Astrocyte of the cerebellum (primary cell): ENCODE measurements at regions not wholly inside any gene's neighbourhood (a gene's known extent, or its start where the extent isn't known, plus 50 kb on each side); places are given as distances from the start of the nearest gene placed in this dataset.

Source experiments
- DNase-seq: peaks from one replicate; pipeline ENCODE4 v3.0.0-alpha.2; 2011; ENCODE audit warnings: low read depth
- H3K4me3 ChIP-seq: 2 replicates; pipeline ENCODE4 v1.5.1; 2011; ENCODE audit warnings: mild to moderate bottlenecking, low read depth, low read length, moderate library complexity
- CTCF ChIP-seq: IDR thresholded peaks from 2 replicates; pipeline ENCODE4 v1.5.1; 2012; ENCODE audit warnings: low read length, low read depth, moderate library complexity, mild to moderate bottlenecking; ENCODE audit errors: missing control alignments
- in situ Hi-C: cut with HindIII; loops from 2 replicates; pipeline ENCODE4 v1.10.0; 2017; ENCODE audit warnings: low sequenced_read_pairs

DNA sequence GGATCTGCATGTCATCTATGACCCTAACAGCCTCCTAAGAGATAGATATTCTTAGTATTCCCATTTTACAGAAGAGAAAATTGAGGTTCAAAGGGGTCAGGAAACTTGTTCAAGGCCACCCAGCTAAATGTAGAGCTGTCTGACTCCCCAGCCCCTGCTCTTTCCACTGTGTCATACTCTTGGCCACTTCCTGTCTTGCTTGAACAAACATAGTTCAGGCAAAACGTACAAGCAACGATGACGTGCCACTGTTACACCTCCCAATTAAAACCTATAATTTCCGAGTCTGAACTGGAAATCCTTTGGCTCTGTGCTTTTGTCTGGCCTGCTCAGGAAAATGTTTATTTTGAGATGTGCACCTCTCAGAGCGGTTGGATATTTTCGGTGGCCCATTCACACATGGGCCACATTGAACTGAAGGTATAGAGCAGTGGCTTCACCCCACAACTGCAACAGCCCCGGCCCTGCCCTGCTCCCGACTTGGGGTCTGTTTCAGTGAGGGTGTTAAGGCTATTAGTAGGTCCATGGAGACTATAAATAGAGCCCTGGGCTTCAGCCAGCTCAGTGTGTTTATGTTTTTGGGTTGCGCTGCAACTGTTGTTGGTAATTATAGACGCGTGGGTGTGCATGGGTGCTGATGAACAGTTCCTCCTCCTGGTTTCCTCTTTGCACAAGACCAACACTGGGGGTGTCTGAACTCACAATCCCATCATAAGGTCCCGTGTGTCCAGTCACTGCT, 172.3 kb upstream of the ADO start:
- in situ Hi-C loops, result no loop called here
- H3K4me3 ChIP-seq, result no peak overlapping the region
- no peak for TF ChIP-seq CTCF
- DNase-seq, result no peak

DNA sequence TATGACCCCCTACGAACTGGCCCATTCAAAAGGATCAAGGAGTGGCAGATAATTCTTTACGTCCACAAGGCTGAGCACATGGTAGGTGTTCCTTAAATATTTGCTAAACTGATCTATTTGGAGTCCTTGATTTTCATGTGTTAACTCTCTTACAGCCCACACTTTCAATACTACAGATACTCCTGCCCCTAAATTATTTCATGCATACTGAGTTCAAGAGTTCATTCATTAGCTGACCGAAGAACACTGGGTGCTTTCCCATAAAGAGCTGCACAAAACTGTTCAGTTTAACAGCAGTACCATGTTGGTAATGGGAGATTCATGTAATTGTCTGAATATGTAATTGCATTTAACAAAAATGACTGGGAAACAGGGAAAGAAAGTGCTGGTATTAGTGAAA, 170.5 kb upstream of the ADO start:
- no peak for DNase-seq
- in situ Hi-C loops, result no loop called here
- no peak for TF ChIP-seq CTCF
- no peak overlapping the region for H3K4me3 ChIP-seq

DNA sequence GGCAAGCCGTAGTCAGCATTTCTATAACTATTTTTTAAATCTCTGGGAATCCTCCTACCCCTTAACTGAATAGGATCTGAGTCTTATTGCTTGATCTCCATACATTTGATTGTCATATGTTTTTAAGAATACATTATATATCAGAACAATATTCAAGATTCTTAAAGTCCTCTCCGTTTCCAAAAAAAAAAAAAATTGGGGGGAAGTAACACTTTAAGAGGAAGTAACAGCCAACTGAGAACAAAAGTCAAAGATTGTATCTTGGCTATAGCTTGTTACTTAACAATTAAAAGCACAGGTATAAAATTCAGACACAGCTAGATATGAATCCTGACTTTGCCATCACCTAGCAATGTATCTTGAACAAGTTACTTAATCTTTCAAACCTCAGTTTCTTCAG, 169.9 kb upstream of the ADO start:
- no peak for DNase-seq
- in situ Hi-C loops, result no loop called here
- TF ChIP-seq CTCF, result no peak

GRCh38 chr10:62635127-62635526, 169.4 kb upstream of the ADO start:
- no peak for DNase-seq
- in situ Hi-C loops, result no loop called here
- no peak for TF ChIP-seq CTCF
- H3K4me3 ChIP-seq, result no peak overlapping the region

More for the DNA sequence above, 169.9 kb upstream of the ADO start:
- H3K4me3 ChIP-seq, result no peak overlapping the region

DNA sequence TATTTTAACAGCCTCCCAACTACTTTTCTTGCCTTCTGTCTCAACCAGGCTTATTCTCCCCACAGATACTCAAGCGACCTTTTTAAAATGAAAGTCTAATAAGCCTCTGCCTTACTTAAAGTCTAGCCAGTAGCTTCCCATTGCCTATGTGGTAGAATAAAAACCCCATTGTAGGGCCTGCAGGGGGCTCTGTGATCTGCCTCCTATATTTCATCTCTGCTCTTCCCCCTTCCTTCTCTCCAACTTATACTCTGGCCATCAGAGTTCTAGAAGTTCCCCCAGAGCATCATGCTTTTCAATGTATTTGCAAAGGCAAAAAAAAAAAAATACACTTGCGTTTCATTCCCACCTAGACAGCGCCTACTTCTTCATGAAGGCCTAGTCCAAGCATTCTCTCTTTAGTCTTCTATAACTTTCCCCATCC, 167.7 kb upstream of the ADO start:
- no peak for TF ChIP-seq CTCF
- no peak for DNase-seq
- H3K4me3 ChIP-seq, result no peak overlapping the region
- in situ Hi-C loops, result no loop called here

DNA sequence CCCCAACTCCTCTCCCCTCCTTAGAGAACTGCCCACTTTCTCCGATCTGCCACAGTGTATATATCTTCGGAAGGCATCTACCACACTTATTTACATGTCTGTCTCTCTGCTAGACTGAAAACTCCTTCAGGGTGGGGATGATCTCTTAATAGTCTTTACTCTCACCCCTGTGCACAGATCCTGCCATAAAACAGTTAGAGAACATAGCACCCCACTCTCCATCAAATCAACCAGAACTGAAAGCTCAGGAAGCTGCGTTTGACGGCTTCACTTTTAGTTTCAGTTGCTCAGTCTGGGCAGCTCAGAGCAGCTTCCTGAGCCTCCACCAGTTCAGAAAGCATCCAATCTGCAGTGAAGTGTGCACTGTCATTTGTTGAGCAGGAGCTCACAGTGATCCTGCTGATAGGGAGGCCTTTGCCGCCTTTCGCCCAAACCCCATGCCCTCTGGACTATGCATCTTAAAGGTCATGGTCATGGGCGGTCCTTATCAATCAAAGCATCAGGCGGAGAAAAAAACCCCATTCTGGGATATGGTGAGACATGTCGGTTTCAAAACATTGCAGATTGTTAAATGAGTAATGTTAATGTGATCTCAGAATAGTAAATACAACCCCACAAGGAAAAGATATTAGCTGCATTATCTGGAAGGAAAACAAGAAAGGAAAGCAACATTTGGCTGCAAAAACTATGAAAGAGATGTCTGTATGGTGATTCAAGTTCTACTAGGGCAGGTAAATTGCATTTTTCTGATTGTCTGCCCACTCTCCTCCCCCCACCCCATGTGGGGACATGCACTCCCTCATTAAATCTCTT, 167.1 kb upstream of the ADO start:
- in situ Hi-C loops, result no loop called here
- H3K4me3 ChIP-seq, result no peak overlapping the region
- TF ChIP-seq CTCF, result no peak
- DNase-seq, result no peak
